Endothelial cell of umbilical vein (primary cell): ENCODE measurements at regions not wholly inside any gene's neighbourhood (a gene's known extent, or its start where the extent isn't known, plus 50 kb on each side); places are given as distances from the start of the nearest gene placed in this dataset.

Experiments
- BruUV-seq: library from RNA; stranded (reverse); fragments of 400-500 nt; replicated peaks from 2 replicates; lab custom pipeline; 2021; lab: Mats Ljungman, UMichigan
- CTCF ChIA-PET: fragments of 300-600, 350-600 bp; sonication (Branson Sonifier 250); formaldehyde crosslinking; loops from one replicate; lab custom pipeline; 2021; ENCODE audit warnings: antibody characterized with exemption, inconsistent platforms; lab: Charles Lee
- POLR2A ChIA-PET: fragments of 300-600, 350-600 bp; sonication (Branson Sonifier 250); formaldehyde crosslinking; loops from one replicate; lab custom pipeline; 2021; ENCODE audit warnings: antibody characterized with exemption, inconsistent platforms; lab: Charles Lee
- DNase-seq: peaks from one replicate; pipeline ENCODE4 v3.0.0-alpha.2; 2011; ENCODE audit warnings: low read depth, low spot score
- FAIRE-seq: peaks from 2 replicates; lab custom pipeline; 2011; peaks lifted over from hg19 to GRCh38; lab: Jason Lieb, UNC
- H2AFZ ChIP-seq: 2 replicates; pipeline ENCODE4 v1.6.0; 2012; ENCODE audit warnings: low read depth, low read length, control low read depth, inconsistent platforms
- H3K27ac ChIP-seq: 2 replicates; pipeline ENCODE4 v1.5.1; 2011; ENCODE audit warnings: low read depth, mild to moderate bottlenecking, control low read depth, low read length, moderate library complexity; ENCODE audit not compliant: insufficient read depth
- H3K27me3 ChIP-seq, 2 experiments: 2 replicates each; pipeline versions ENCODE4 v1.6.0 to v1.6.1; 2011; ENCODE audit warnings: low read length in 2 of 2, mixed read lengths in 1 of 2; ENCODE audit not compliant: control insufficient read depth in 2 of 2, insufficient read depth in 2 of 2
- H3K36me3 ChIP-seq, 2 experiments: 2 replicates in 1 of 2; 3 replicates in 1 of 2; pipeline ENCODE4 v1.5.1; 2011; ENCODE audit warnings: low read length in 2 of 2, mild to moderate bottlenecking in 1 of 2, moderate library complexity in 1 of 2; ENCODE audit not compliant: control insufficient read depth in 2 of 2, insufficient read depth in 2 of 2; ENCODE audit errors: extremely low read depth in 1 of 2
- H3K4me1 ChIP-seq: 3 replicates; pipeline ENCODE4 v1.5.1; 2011; ENCODE audit warnings: mild to moderate bottlenecking, low read length; ENCODE audit not compliant: control insufficient read depth, insufficient read depth; ENCODE audit errors: extremely low read depth
- H3K4me2 ChIP-seq: 2 replicates; pipeline ENCODE4 v1.6.1; 2011; ENCODE audit warnings: low read length, control low read depth, mixed read lengths; ENCODE audit not compliant: insufficient read depth
- H3K4me3 ChIP-seq, 3 experiments: fragments of 200-600 bp in 1 of 3; sonication (generic), shearing (Covaris generic) in 1 of 3; replicated peaks in 1 of 3; 2 replicates each; pipeline ENCODE4 v1.5.1; 2011 to 2016; ENCODE audit warnings: control low read depth in 3 of 3, low read length in 3 of 3, mild to moderate bottlenecking in 2 of 3, inconsistent platforms in 1 of 3, low read depth in 1 of 3, moderate library complexity in 1 of 3; ENCODE audit not compliant: insufficient read depth in 1 of 3
- H3K79me2 ChIP-seq: 2 replicates; pipeline ENCODE4 v1.6.0; 2012; ENCODE audit warnings: low read length, inconsistent platforms; ENCODE audit not compliant: control insufficient read depth, insufficient read depth
- H3K9ac ChIP-seq: replicated peaks from 2 replicates; pipeline ENCODE3; 2011; ENCODE audit warnings: low read length, control low read depth; ENCODE audit not compliant: insufficient read depth; ENCODE audit errors: extremely low read depth
- H3K9me1 ChIP-seq: replicated peaks from 3 replicates; pipeline ENCODE4 v1.6.0; 2011; ENCODE audit warnings: mild to moderate bottlenecking, low read length; ENCODE audit not compliant: control insufficient read depth, insufficient read depth; ENCODE audit errors: extremely low read depth
- H3K9me3 ChIP-seq: replicated peaks from 2 replicates; pipeline ENCODE4 v1.5.1; 2012; ENCODE audit warnings: low read length, inconsistent platforms; ENCODE audit not compliant: control insufficient read depth, insufficient read depth
- H4K20me1 ChIP-seq: replicated peaks from 2 replicates; pipeline ENCODE3; 2011; ENCODE audit warnings: mild to moderate bottlenecking, low read length; ENCODE audit not compliant: control insufficient read depth, insufficient read depth; ENCODE audit errors: extremely low read depth
- EZH2 ChIP-seq: IDR thresholded peaks from 2 replicates; pipeline ENCODE4 v1.6.1; 2012; ENCODE audit warnings: borderline replicate concordance, low read depth, mild to moderate bottlenecking, moderate library complexity, low read length, inconsistent platforms; ENCODE audit not compliant: severe bottlenecking
- FOS ChIP-seq: IDR thresholded peaks from 2 replicates; pipeline ENCODE4 v1.6.1; 2011; ENCODE audit warnings: mild to moderate bottlenecking, low read length, moderate library complexity, borderline replicate concordance; ENCODE audit not compliant: insufficient read depth
- GATA2 ChIP-seq: IDR thresholded peaks from 2 replicates; pipeline ENCODE4 v1.7.0; 2011; ENCODE audit warnings: low read depth, mild to moderate bottlenecking, moderate library complexity, mixed read lengths, low read length; ENCODE audit not compliant: insufficient read length, insufficient read depth
- JUN ChIP-seq: IDR thresholded peaks from 2 replicates; pipeline ENCODE4 v1.6.1; 2011; ENCODE audit warnings: borderline replicate concordance, low read depth; ENCODE audit not compliant: insufficient read length, insufficient read depth
- MYC ChIP-seq: IDR thresholded peaks from one replicate; pipeline ENCODE4 v1.6.1; 2011; ENCODE audit warnings: mild to moderate bottlenecking, low read depth, low read length
- POLR2A ChIP-seq: IDR thresholded peaks from 2 replicates; pipeline ENCODE4 v1.6.1; 2012; ENCODE audit warnings: low read depth, mild to moderate bottlenecking, control low read depth, low read length
- POLR2AphosphoS5 ChIP-seq: IDR thresholded peaks from 2 replicates; pipeline ENCODE4 v1.6.1; 2012; ENCODE audit warnings: low read depth, mild to moderate bottlenecking, control low read depth, low read length, moderate library complexity; ENCODE audit not compliant: insufficient read depth
- dilution Hi-C: fragments of 300-500 bp; cut with MboI; formaldehyde crosslinking; loops from one replicate; pipeline ENCODE4 v1.15.0; 2019; ENCODE audit warnings: low sequenced_read_pairs; ENCODE audit not compliant: extremely low pct_ligation_motif_present
- intact Hi-C: fragments of 100-400 bp; cut with micrococcal nuclease; formaldehyde crosslinking; loops from one replicate; pipeline ENCODE4 v1.10.0; 2022
- TF ChIP-seq, protein P1 (sequence below): IDR thresholded peaks from 2 replicates; pipeline ENCODE4 v1.6.1; 2011; ENCODE audit not compliant: insufficient read depth, insufficient read length
- TF ChIP-seq, protein P2 (sequence below), 2 donors: IDR thresholded peaks; 1 replicate in 1 of 2; 2 replicates in 1 of 2; pipeline ENCODE4 v1.5.1; 2011; ENCODE audit warnings: low read length in 2 of 2, mild to moderate bottlenecking in 2 of 2, moderate library complexity in 2 of 2, control low read depth in 1 of 2, inconsistent platforms in 1 of 2, low read depth in 1 of 2; ENCODE audit not compliant: insufficient read depth in 1 of 2; ENCODE audit errors: extremely low read depth in 1 of 2

DNA sequence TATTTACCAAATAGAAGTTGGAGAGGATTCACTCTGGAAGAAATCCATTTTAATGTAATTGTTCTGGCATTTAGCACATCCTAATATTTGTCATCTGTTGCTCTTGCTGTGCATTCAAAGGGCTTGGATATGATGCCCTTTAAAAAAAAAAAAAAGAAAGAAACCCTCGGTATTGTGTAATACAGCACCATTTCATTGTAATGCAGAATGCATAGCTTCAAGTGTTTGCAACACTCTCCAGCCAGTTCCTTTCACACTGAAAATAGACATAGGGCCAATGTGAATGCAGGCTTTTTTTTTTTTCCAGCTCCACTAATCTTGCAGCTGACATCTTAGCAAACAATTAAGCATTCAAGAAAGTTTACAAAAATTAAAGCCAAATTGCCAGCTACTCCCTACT is 197.4 kb upstream of the POU3F2 start:
- no peak overlapping the region for H2AFZ ChIP-seq
- FAIRE-seq, result no peak
- ChIA-PET CTCF (no interaction called here), POLR2A (no interaction called here)
- intact Hi-C loops, result no loop called here
- no TSS peak for BruUV-seq
- no peaks in the 10 kb centered on the region for H3K9me3 ChIP-seq
- no peaks in the 10 kb centered on the region for H3K36me3 ChIP-seq
- no peaks in the 10 kb centered on the region for H3K9me1 ChIP-seq
- no peak overlapping the region for H3K4me3 ChIP-seq
- no peaks in the 10 kb centered on the region for H3K79me2 ChIP-seq
- TF ChIP-seq, protein P1, sequence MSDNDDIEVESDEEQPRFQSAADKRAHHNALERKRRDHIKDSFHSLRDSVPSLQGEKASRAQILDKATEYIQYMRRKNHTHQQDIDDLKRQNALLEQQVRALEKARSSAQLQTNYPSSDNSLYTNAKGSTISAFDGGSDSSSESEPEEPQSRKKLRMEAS, result no peak
- TF ChIP-seq POLR2AphosphoS5, result no peak
- TF ChIP-seq, protein P2, sequence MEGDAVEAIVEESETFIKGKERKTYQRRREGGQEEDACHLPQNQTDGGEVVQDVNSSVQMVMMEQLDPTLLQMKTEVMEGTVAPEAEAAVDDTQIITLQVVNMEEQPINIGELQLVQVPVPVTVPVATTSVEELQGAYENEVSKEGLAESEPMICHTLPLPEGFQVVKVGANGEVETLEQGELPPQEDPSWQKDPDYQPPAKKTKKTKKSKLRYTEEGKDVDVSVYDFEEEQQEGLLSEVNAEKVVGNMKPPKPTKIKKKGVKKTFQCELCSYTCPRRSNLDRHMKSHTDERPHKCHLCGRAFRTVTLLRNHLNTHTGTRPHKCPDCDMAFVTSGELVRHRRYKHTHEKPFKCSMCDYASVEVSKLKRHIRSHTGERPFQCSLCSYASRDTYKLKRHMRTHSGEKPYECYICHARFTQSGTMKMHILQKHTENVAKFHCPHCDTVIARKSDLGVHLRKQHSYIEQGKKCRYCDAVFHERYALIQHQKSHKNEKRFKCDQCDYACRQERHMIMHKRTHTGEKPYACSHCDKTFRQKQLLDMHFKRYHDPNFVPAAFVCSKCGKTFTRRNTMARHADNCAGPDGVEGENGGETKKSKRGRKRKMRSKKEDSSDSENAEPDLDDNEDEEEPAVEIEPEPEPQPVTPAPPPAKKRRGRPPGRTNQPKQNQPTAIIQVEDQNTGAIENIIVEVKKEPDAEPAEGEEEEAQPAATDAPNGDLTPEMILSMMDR (IDR thresholded peaks at IDR 0.05; ENCODE audit: extremely low read depth in 1 of 2, insufficient read depth in 1 of 2, low read depth in 1 of 2, low read length in 2 of 2), result no peak
- TF ChIP-seq GATA2, result no peak
- no peak for TF ChIP-seq FOS
- TF ChIP-seq MYC, result no peak
- no peak for TF ChIP-seq POLR2A
- TF ChIP-seq JUN, result no peak
- no peak for TF ChIP-seq EZH2
- H4K20me1 ChIP-seq, result no peaks in the 10 kb centered on the region
- no peak overlapping the region for H3K27ac ChIP-seq
- no peaks in the 10 kb centered on the region for H3K4me1 ChIP-seq
- no peaks in the 10 kb centered on the region for H3K27me3 ChIP-seq
- no peak overlapping the region for H3K4me2 ChIP-seq
- DNase-seq, result no peak
- dilution Hi-C loops, result no loop called here
- no peak overlapping the region for H3K9ac ChIP-seq
